ENCODE measurements at regions not wholly inside any gene's neighbourhood (a gene's known extent, or its start where the extent isn't known, plus 50 kb on each side); places are given as distances from the start of the nearest gene placed in this dataset.

DNA sequence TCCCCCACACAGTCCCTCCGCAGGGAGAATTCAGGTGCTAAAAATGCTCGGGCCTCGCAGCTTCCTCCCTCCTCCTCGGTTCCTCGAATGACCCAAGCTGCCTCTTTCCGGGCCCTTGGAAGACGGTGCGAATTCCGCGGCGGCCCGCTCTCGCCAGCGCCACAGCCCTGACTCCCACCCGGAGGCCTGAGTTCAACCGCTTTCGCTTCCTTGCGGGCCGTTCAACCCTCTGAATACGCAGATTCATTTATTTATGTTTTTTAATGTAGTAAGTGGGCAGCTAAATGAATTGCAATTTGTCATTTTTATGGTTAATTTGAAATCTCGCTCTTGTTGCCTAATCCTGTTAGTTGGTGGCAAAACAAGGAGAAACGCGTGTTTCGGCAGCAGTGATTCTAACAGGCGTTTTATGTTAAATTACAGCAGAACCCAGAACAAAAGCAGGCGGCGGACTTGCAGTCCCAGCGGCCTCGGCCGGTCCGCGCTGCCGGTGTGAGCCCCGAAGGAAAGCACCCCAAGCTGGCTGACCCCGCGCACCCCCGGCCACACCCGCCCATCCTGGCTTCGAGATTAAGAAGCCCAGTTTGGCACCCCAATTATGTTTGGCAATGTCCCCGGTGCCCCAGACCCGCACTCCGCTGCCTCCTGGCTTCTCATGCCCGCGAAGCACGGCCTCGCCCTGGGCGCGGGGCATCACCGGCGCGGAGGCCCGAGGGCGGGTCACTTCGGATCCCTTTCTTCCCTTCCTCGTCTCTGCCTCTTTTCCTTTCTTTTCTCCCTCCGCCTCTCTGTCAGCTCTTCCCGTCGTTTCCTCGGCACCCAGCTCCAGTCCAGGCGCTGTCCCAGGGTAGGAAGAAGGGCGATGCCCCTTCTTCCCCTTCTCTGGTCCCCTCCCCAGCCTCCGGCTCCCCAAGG, 75.9 kb downstream of the INSIG1 start:
- ATAC-seq (no peak), DNase-seq (ENCODE audit: low spot score in 2 of 2) (no peak)
- Mint-ChIP-seq H3K9me3 (no peaks in the 10 kb centered on the region), H3K36me3 (no peaks in the 10 kb centered on the region), H3K27ac (peak overlapping the region; percentile 71), H3K4me3 (peak overlapping the region; percentile 73), H3K4me1 (peaks cover 36% of the 10 kb centered on the region)

- ATAC-seq (no peak), DNase-seq (ENCODE audit: low spot score in 2 of 2) (no peak)
- peak overlapping the region; percentile 73 for H3K4me3 Mint-ChIP-seq
- H3K36me3 Mint-ChIP-seq = no peaks in the 10 kb centered on the region
- no peaks in the 10 kb centered on the region for H3K9me3 Mint-ChIP-seq
- H3K27ac Mint-ChIP-seq = no peak overlapping the region
- peaks cover 38% of the 10 kb centered on the region for H3K4me1 Mint-ChIP-seq
These were observed 76.9 kb downstream of the INSIG1 start for GRCh38 chr7:155374276-155375252.

DNA sequence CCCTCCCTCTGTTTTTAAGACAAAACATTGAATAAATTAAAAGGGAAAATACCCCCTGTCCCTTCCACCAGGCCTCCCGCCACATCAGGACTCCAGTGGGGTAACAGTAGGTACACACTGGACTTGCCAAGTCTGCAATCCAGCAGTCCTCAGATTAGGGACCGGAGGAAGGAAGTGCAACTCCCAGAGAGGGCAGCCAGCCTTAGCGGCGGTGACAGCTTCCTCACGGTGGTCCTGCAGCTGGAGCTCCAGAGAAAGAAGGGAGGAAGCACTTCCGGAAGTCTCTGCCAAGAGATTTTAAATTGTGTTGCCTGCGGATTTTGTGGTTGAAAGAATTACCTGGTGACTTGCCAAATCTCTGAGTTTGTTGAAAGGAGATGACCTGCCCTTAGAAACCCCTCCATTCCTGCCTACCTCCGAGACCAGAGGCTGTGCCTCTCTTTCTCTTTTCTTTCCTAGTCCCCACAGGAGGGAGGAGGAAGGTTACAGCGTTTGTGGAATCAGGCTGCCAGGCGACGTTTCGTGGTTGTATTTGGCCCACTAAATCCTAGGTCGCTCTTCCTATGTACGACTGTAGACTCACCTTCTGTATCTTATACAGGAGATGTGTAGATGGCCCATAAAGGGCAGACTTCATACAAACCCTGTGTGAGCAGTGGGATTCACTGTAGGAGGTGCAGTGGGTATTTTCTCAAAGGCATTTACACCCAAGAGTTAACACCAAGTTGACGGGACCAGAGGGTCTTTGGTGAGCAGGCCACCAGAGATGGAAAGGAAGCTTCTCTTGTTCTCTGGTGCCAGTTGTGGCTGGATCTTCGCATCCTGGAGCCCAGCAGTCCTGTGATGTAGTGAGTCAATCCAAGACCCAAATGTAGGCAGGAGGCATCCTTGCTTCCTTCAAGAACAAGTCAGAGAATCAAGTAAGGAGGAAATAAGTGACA, 77.9 kb downstream of the INSIG1 start:
- no peaks in the 10 kb centered on the region for H3K9me3 Mint-ChIP-seq

GRCh38 chr7:155377071-155377837, 79.6 kb downstream of the INSIG1 start:
- Mint-ChIP-seq H3K4me1 (peaks cover 61% of the 10 kb centered on the region), H3K27ac (no peak overlapping the region), H3K9me3 (no peaks in the 10 kb centered on the region), H3K4me3 (no peak overlapping the region), H3K36me3 (no peaks in the 10 kb centered on the region)
- ATAC-seq = no peak
- no peak for DNase-seq (ENCODE audit: low spot score in 2 of 2)

More for the DNA sequence above, 77.9 kb downstream of the INSIG1 start:
- no peaks in the 10 kb centered on the region for H3K36me3 Mint-ChIP-seq
- peak overlapping the region; percentile 73 for H3K4me3 Mint-ChIP-seq
- peaks cover 46% of the 10 kb centered on the region for H3K4me1 Mint-ChIP-seq
- ATAC-seq = no peak
- no peak for DNase-seq (ENCODE audit: low spot score in 2 of 2)
- H3K27ac Mint-ChIP-seq = no peak overlapping the region

- no peak overlapping the region for H3K27ac Mint-ChIP-seq
- no peaks in the 10 kb centered on the region for H3K9me3 Mint-ChIP-seq
- ATAC-seq (no peak), DNase-seq (ENCODE audit: low spot score in 2 of 2) (no peak)
- no peaks in the 10 kb centered on the region for H3K36me3 Mint-ChIP-seq
- no peak overlapping the region for H3K4me3 Mint-ChIP-seq
- H3K4me1 Mint-ChIP-seq = peaks cover 58% of the 10 kb centered on the region
These were observed 79.9 kb upstream of the EN2 start for GRCh38 chr7:155377838-155378579.

DNA sequence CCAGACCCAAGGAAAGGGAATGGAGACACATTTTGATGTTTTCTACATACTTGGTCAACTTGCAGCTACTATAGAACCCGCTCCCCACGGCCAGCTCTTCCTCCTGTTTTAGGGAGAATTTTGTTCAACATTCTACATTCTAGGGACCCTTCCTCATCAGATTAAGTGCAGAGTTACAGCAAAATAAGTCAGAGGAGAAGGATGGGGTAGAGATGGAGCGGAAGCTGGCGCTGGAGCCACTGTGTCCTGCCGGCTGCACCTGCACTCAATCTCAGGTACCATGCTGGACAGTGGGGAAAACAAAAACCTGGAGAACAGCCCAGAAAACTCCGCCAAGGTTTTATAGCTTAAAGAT, 79.4 kb upstream of the EN2 start:
- Mint-ChIP-seq H3K4me1 (peaks cover 52% of the 10 kb centered on the region), H3K27ac (no peak overlapping the region), H3K36me3 (no peaks in the 10 kb centered on the region), H3K9me3 (no peaks in the 10 kb centered on the region), H3K4me3 (no peak overlapping the region)
- DNase-seq (ENCODE audit: low spot score in 2 of 2) (no peak), ATAC-seq (no peak)

DNA sequence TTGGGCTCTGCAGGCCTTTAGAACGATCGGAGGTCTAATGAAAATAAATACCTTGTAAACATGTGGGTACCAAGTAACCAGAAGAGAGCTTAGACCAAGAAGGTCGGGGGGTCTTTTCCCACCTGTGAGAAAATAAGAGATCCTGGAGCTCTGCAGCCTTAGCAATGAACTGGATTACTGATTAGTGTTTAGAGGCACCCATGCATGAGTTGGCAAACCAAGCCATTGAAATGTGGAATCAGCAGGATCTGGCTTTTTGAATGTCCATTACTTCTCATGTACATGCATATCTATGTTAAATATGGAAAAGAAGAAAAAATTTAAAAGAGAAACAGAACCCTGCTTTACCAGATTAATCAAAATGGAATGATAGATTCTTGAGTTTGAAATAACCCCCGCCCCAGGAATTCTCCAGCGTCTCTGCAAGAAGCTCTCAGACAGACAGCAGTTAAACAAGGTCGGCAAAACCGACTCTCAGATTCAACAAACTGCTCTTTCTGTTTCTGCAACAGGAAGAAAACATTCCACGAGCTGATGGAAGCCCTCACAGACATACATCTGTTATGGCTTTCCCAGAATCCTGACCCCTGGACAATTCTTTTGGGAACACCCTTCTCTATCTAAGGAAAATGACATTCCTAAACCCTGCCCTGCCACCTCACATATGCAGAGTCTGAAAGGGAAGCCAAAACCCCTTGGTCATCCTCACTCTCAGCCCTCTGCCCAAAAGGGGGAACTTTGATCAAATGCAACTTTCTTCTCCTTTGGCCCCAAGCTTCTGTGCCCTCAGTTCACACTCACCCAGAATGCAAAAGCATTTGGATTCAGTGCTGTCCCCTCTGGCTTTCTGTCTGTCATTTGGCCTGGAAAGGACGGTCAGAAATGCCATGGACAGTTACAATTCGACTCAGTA, 78.7 kb upstream of the EN2 start:
- no peaks in the 10 kb centered on the region for H3K36me3 Mint-ChIP-seq
- no peak for DNase-seq (ENCODE audit: low spot score in 2 of 2)
- ATAC-seq = no peak
- H3K9me3 Mint-ChIP-seq = no peaks in the 10 kb centered on the region
- no peak overlapping the region for H3K4me3 Mint-ChIP-seq
- no peak overlapping the region for H3K27ac Mint-ChIP-seq
- H3K4me1 Mint-ChIP-seq = peaks cover 45% of the 10 kb centered on the region

GRCh38 chr7:155380221-155380861, 77.6 kb upstream of the EN2 start:
- peak; percentile 82 for ATAC-seq
- Mint-ChIP-seq H3K27ac (no peak overlapping the region), H3K9me3 (no peaks in the 10 kb centered on the region), H3K4me3 (no peak overlapping the region), H3K36me3 (no peaks in the 10 kb centered on the region), H3K4me1 (peaks cover 36% of the 10 kb centered on the region)
- peak; percentile 36 to 76 for DNase-seq (ENCODE audit: low spot score in 2 of 2)

GRCh38 chr7:155380976-155381851, 76.7 kb upstream of the EN2 start:
- Mint-ChIP-seq H3K36me3 (no peaks in the 10 kb centered on the region), H3K4me3 (peak overlapping the region; percentile 30), H3K9me3 (no peaks in the 10 kb centered on the region), H3K4me1 (peaks cover 28% of the 10 kb centered on the region), H3K27ac (no peak overlapping the region)
- ATAC-seq = no peak
- DNase-seq (ENCODE audit: low spot score in 2 of 2) = no peak

- ATAC-seq (no peak), DNase-seq (ENCODE audit: low spot score in 2 of 2) (no peak)
- peak overlapping the region; percentile 30 for H3K4me3 Mint-ChIP-seq
- no peaks in the 10 kb centered on the region for H3K9me3 Mint-ChIP-seq
- H3K27ac Mint-ChIP-seq = no peak overlapping the region
- no peaks in the 10 kb centered on the region for H3K36me3 Mint-ChIP-seq
- H3K4me1 Mint-ChIP-seq = peaks cover 28% of the 10 kb centered on the region
These were observed 75.8 kb upstream of the EN2 start for GRCh38 chr7:155381852-155382801.

GRCh38 chr7:155382802-155383171, 75.1 kb upstream of the EN2 start:
- H3K9me3 Mint-ChIP-seq = no peaks in the 10 kb centered on the region
- H3K27ac Mint-ChIP-seq = no peak overlapping the region
- H3K36me3 Mint-ChIP-seq = no peaks in the 10 kb centered on the region
- peaks cover 28% of the 10 kb centered on the region for H3K4me1 Mint-ChIP-seq
- ATAC-seq (no peak), DNase-seq (ENCODE audit: low spot score in 2 of 2) (no peak)
- H3K4me3 Mint-ChIP-seq = no peak overlapping the region
